DMS53 (cell line): ENCODE measurements at regions not wholly inside any gene's neighbourhood (a gene's known extent, or its start where the extent isn't known, plus 50 kb on each side); places are given as distances from the start of the nearest gene placed in this dataset.

ENCODE experiments used
- DNase-seq: peaks from one replicate; lab custom pipeline; 2025; lab: John Stamatoyannopoulos, UW

DNA sequence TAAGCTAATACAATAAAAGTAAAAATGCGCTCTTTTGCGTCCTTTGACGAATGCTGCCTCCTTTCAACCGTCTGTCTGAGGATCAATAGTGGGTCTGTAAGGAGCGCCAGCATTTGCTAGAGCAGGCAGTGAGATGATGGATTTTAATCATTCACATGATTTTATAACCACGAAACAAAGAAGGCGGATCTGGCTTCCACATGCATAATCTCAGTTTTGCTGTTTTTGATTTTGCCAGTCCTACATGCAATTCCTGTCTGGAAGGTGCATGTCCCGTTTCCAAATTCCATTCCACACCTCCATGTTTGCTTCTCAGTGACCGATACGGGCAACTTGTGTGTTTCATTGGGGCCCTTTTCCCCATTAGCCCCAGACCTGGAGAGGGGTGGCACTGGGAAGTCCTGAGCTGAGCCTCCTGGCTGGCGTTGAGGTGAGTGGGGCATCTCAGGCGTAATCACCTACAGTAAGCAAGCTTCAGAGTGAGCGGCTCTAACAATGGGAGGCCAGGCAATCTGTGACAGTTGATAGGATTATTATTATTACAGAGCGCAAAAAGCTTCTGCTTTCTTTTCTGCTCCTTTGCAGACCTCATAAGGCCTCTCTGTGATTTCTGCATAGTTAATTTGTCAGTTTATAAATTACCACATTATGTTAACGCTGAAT lies 405.4 kb downstream of the ZSWIM6 start:
- DNase-seq = no peak

DNA sequence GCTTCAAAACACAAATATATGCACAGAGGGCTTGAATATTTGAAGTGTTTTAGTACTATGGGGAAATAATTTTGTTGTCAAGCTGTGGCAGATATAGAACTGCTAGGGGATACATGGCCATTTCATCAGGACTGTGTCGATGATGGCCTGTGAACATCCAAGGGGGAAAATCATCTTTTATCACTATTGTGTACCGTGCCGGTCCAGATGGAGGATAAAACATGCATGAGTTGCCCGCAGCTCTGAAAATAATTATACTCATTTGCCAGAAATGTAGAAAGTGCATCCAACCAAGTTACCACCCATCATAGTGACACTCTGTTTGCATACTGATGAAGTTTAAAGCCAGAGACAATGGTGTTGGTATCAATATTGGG lies 405.9 kb downstream of the ZSWIM6 start:
- no peak for DNase-seq

DNA sequence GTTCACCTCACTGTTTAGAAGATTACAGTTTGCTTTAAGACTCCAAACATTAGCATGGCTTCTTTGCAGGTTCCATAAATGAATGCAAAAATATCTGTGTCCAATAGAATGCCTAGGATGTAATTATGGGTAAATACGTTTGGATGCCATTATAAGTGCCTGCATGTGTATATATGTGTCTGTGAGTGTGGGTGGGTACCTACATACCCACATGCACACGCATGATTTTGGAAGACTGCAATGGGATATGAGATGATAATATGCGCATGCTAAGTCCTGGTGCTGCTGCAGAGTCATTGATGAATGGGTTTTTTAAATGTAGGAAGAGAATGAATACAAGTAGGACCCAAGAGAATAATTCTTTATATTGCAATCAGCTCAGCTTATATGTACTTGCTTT lies 406.4 kb downstream of the ZSWIM6 start:
- no peak for DNase-seq

DNA sequence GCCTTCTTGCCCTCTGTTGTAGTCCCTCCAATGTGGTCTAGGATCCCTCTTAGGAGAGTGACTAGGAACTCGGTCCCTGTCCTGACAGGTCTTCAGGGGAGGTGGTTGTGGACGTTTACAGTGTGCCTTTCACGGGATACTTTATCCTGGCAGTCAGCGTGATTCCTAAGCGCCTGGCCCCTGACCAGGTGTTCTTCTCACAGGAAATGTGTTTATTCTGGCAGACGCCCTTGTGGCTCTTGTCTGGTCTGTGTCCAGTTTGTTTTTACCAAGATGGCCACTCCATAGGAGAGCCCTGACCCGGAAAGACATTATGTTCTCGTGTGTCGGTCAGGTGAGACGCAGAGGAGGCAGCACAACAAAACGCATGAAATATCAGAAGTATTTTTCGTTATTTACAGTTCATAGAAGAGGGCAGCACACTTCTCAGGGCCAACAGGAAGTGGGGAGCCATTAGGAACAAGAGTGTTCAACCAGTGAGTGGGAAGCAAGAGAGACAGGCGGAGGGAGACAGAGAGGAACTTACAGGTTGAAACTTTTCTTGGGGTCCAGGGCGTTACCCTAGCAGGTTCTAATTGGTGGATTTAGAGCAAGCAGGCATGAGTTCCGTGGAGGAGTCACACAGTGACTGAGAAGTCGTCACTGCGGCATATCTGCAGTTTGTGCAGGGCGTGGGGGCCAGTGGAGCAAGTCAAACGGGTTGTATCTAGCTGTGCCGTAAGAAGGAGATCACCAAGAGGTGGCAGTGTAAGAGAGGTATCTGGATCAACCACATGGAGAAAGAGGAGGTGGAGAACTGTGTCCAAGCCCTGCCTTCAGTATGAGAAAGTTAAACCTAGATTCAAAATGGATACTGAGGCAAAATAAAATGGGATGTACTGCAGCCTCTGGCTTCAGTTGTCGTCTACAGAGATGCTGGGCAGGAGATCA lies 412.9 kb downstream of the ZSWIM6 start:
- DNase-seq = peak; percentile 62

DNA sequence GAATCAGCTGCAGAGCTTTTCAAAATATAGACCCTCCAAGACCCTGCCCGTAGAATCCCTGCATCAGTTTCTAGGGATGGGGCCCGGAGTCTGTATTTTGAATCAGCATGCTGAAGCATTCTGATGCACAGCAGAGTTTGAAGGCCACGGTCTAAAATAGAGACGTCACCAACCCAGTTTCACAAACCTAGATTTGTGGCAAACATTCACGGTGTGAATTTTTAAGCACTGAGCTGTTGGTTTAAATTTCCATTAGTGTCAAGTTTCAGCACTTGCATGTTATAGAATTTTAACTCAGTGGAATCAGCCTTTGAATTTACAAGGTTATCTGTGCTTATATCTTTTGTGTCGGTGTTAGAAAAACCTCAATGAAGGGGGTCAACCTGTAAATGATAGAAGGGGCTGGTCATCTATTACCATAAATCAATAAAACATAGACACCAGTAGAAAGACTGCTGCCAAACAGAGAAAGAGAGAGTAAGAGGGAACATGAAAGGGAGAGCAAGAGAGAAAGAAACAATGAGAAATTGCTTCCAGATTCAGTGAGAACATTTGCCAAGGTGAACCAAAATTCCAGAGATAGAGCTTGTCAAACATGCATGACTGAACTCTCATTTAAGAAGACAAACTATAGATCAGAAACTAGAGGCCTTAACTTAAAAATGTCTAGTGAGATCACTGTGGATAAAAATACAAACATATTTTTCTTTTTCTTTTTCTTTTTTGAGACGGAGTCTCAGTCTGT lies 414.9 kb downstream of the ZSWIM6 start:
- DNase-seq = no peak

DNA sequence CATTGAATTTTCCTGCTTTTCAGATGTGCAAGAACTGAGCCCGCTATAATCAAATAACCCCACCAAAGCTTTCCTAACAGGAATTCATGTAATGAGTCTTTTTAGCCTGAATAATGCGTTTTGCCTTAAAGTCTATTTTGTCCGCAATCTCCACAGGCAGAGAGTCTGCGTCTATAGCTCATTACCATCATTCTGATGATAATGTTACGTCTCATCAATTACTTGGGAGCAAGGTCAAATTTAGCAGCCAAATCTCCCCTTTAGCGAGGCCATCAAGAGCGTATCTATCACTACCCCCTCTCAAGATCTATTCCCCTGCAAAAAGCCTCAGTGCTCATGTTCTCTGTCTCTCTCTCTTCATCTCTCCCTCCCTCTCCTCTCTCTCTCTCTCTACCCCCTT lies 416.1 kb downstream of the ZSWIM6 start:
- DNase-seq = no peak

DNA sequence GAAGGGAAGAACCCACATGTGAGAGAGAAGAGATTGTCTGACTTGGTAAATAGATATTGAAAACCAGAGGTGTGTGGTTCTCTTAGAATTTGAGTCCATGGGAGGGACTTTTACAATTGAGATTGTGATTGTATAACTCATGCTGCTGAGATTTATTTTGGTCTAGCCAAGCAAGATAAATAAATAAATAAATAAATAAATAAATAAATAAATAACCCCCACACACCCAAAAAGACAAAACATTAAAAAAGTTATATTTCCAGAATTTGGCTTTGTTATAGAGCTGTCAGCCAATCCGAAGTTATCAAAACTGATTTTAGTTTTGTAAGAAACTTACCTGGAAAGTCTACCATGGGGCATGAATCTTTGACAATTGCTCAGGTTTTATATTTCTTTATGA lies 416.6 kb downstream of the ZSWIM6 start:
- DNase-seq = no peak

DNA sequence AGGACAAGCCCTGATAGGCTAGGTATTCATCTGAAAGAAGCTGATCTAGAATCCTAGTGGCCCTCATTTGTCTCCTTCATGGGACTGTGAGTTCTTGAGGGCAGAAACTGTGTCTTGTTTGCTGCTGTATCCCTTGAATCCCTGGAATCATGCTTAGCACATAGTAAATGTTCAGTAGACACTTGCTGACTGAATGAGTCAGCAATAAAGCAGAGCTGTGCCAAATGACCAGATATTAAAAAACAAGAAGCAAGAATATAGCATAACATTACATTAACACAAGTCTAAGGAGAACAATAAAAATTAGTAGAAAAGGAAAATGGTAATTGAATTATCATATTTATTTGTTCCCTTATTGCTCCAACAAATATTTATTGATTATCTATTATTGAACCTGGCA lies 420.5 kb downstream of the ZSWIM6 start:
- no peak for DNase-seq

DNA sequence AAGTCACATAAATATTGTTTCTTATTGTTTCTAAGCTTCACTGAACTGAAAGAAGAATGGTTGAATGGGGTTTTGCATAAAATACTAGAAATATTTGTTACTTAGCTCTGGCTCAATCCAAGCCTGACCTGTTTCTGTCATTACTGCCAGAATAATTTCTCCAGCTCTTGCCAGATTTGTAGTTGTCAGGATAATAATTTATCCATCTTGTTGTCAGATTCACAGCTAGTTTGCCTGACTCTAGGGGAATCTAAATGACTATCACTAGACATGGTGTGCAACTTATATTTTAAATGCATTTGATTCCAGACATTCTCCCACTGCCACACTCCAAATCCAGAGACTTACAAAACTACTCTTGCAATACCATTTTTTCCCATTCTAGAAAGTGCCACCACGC lies 422.7 kb downstream of the ZSWIM6 start:
- DNase-seq = no peak

DNA sequence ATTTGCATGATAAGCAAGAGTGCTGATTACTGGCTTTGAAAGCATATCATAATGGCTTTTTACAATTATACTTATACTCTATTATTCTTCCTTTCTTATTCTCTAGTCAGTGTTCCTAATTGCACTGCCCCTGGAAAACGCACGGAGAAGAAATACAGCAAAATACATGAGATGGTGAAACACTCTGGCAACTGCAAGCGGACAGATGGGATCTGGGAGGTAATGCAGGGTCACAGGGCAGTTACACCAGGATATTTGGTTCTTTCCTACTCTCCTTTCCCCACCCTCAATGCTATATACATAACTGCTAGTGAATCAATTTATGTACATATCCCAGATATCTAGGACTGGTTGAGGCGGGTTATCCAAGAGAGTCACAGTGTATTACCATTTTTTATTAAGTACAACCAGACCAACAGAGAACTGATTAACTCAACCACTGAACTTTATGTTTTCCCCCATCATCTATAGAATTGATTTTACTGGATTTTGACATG lies 423.7 kb downstream of the ZSWIM6 start:
- no peak for DNase-seq

DNA sequence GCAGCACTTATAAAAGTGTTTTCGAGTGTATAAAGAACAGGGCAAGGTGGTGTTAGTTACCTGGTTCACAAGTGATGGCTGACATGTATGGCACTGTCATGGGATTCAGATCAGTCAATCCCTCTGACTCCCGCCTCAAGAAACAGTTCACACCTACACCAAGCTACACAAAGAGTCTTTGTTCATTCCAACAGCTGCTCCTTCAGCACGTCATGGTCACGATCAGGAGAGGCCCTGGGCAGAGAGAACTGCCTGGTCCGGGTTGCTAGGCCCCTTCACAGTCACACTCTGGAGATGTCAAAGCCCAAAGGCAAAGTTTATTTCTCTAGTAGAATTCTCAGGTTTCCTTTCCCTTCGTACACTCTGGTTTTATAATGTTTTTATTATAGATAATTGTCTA lies 426.7 kb downstream of the ZSWIM6 start:
- no peak for DNase-seq

DNA sequence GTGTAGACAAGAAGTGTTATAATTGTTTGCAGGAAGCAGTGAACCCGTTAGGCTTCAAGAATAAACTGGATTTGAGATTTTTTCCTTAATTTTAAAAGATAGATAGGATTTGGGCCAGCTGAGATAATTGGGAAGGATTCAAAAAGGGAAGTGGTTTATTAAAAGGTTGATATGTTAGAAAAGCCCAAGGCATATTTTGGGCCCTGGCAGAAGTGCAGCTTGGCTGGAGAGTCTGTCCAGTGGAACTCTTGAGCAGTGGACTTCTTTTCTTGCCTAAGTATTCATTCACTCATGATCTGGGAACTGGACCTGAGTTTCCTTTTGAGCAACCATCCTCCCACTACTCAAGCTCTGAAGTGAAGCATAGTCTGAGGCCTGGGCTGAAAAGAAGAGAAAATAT lies 433.4 kb downstream of the ZSWIM6 start:
- no peak for DNase-seq

DNA sequence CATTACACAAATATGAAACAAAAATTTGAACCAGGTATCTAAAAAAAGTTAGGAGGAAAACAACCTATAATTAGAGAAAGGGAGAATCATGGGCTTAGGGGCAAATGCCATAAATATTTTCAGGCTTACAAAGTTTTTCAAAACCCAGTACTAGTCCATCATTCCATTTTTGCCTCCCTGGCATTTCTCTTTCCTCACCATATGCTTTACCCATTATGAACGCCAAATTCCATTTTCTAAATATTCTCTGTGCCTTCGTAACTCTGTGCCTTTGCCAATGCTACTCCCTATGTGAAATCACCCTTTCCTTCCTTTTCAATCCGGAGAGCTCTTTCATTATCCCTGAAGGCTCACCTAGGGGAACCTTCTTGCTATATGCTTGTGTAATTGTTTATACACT lies 434.1 kb downstream of the ZSWIM6 start:
- no peak for DNase-seq

DNA sequence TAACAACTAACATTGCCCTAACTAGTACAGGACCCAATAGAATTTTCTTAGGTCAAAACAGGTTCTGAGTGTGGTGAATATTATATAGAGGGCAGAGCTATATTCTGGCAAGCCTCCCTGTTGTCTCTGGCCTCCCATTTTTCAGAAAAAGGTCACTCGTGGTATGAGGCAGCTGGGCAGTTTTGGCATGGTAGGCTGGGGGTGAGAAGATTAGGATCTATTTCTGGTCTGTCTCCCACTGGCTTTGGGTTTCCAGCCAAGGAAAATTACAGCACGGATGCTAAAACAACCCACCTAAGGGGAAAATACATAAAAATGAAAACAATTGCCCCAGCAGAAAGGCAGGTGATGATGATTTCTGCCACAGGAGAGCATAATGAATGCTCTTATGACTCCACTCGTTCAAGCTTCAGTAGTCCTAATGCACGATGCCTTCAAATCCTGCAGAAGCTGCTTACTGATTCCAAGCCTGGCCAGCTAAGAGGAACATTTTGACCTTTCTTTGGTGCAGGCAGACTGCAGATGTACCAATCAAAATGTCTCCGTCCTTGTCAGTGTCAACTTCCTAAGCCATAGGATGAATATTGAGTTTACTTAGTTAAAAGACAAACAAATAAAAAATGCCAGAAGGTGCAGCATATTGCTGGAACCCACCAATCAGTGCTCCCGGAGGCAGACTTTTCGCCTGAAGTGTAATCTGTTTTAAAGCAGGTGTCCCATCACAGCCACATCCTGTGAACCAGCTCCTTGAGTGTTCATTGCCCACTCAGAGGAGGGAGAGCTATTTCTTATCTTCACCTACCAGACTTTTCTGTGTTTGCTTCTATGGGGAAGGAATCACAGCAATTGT lies 435.4 kb downstream of the ZSWIM6 start:
- DNase-seq = no peak

DNA sequence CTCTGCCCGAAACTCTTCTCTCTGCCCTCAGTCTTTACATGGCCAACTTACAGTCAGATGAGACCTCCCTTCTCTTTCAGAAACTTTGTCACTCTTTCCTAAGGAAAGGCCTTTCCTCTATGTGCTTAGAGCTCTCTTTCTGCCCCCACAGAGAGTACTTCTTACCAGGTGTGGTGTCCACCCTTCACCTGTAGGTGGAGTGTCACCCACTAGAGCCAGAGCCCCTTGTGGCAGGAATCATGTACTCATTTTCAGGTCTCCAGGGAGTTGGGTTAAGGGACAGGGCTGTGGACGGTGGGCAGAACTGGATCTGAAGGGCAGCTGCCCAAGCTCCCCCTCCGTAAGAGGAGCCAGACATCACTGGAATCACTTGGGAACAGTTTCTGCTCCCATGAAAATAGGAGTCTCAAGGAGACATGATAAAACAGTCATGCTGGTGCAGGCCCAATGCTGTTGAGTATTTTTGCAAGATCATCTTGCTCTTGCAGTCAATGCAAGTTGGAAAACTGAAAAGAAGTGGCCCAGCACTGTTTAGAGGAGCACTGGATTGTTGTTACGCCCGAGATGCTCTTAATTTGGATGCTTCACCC lies 436.7 kb downstream of the ZSWIM6 start:
- peak; percentile 79 for DNase-seq

DNA sequence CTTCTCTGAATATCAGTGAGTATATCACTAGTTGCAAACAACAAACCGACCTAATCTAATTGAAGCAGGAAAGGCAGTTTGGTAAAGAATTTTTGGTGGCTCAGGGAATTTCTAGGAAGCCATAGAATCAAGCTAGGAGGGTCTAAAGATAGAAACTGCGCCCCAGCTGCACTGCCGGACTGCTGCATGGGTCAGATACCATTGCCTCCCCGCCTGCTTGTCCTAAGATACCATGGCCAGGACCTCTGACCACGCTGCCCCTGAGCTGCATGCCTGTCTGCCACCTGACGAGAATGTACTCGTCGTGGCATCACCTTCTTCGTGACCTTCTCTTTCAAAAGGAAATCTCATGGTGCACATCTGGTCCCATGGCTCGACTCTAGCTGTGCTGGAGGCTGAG lies 439.0 kb downstream of the ZSWIM6 start:
- DNase-seq = no peak

DNA sequence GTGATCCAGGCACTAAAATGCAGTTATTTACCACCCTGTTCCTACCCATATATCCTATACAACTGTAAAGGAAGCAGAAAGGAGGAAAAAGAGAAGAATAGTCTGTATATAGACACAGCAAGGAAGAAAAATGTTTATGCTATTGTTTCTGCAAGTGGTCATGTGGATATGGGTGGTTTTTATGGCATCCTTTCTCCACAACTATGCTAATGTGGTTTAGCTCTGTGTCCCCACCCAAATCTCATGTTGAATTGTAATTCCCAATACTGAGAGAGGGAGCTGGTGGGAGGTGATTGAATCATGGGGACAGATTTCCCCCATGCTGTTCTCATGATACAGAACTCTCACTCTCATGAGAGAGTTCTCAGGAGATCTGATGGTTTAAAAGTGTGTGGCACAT lies 439.8 kb downstream of the ZSWIM6 start:
- DNase-seq = no peak

DNA sequence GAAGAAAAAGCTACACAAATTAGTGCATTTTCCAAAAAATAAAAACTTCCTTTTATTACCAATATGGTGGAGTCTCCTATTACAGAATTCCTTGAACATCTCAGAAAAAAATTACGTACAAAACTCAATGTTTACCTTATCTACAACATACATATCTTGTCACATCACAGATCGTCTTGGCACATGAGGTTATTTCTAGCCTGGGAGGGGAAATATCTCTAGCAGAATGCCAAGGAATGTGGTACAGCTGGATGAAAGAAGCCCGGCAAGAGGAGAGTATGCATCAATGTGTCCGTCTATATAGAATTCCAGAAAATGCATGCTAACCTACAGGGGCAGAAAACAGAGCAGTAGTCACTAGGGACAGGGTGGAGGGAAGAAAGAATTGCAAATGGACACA lies 443.8 kb downstream of the ZSWIM6 start:
- no peak for DNase-seq

DNA sequence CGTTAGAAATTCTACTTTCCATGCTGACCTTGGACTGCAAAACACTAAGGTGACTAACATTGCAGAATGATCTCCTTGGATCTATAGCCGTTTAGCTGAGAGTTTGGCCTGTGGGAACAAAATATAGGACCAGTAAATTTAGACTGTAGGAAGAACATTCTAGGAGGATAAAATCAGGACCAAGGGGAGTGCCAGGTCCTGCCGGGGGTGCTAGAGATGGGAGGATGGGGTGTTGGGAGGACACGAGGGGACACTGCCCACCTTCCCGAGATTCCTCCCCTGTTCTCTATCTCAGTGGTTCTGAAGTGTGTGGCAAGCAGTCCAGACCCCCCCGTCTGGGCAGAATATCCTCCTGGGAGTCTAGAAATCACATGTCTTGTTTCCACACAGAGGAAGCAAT lies 445.2 kb downstream of the ZSWIM6 start:
- DNase-seq = no peak

DNA sequence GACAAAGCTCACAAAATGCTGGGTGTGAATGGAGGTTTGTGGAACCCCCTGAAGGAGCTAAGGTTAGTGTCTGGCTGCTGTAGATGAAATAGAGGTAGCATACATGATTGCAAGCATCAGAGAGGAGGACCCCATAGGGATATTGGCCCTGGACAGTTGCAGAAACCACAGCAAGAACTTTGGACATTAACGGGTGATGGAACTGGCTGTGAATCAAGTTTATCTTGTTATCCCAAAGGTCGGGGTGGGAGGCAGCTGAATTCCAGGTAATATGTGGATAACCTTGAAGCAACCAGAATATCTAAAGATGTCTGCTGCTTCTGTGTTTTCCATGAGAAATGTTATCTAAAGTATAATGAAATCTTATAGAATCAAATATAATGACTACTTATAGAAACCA lies 447.7 kb downstream of the ZSWIM6 start:
- no peak for DNase-seq

DNA sequence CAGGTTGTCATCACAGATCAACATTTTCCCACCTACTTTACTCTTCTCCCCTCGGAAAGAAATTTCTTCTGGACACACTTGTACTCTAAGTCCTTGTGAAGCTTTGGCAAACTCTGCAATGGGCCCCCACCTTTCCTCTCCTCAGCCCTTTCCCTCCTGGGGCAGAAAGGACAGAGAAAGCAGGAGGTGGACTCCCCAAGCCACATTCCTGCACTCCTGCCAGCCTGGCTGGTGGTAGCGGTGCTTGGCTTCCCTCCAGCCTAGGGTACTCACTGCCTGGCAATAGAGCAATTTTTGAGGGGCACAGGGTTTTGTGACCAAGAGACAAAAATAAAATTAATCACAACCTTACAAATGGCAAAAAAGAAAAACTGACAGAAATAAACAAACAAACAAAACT lies 451.4 kb downstream of the ZSWIM6 start:
- DNase-seq = no peak
